ENCODE measurements at regions not wholly inside any gene's neighbourhood (a gene's known extent, or its start where the extent isn't known, plus 50 kb on each side); places are given as distances from the start of the nearest gene placed in this dataset.
A peak's percentile ranks its signal among the peaks of the same experiment; 100 is the strongest.

DNA sequence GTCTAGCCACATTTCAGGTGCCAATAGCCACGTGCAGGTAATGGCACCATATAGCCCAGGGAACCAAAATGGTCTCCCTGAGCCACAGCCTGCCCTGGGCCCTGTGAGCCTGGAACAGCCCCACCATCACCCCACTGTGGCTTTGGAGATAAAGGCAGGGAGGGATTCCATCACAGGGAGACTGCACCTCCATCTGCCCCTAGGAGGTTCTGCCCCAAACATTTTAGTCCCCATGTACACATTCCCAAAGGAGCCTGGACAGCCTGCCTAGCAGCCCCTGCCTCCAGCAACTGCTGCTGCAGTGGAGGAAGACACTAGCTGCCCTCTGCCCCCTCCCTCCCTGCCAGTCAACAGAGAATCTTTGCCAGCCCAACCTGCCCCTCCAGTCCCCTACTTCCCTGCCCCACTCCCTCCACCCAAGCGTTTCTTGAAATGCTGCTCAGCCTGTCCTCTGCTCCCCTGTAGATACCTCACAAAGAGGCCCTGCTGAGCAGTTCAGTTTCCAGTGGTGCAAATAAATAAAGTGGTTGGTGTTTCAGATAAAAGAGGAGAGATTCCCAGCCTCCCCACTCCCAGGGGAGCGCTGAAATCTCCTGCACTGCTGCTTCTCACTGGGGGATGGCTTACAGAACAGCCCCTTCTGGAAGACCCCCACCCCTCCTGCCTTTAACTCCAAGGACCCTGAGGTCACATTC, 921.8 kb downstream of the UQCRFS1 start:
- peaks cover 15% of the 10 kb centered on the region for H3K4me1 ChIP-seq (ENCODE audit: control insufficient read depth, insufficient read depth, low read length)
- no peaks in the 10 kb centered on the region for H3K27me3 ChIP-seq (replicated peaks; ENCODE audit: control insufficient read depth, insufficient read depth, low read length)
- no peak overlapping the region for H3K9ac ChIP-seq (ENCODE audit: low read length)
- no peaks in the 10 kb centered on the region for H3K36me3 ChIP-seq (ENCODE audit: control insufficient read depth, insufficient read depth, low read length, severe bottlenecking)
- H3K9me3 ChIP-seq (ENCODE audit: control insufficient read depth, low read length): peaks cover 3% of the 10 kb centered on the region
- no peak overlapping the region for H3K4me3 ChIP-seq (ENCODE audit: low read length)
- DNase-seq (ENCODE audit: low read depth): no peak

DNA sequence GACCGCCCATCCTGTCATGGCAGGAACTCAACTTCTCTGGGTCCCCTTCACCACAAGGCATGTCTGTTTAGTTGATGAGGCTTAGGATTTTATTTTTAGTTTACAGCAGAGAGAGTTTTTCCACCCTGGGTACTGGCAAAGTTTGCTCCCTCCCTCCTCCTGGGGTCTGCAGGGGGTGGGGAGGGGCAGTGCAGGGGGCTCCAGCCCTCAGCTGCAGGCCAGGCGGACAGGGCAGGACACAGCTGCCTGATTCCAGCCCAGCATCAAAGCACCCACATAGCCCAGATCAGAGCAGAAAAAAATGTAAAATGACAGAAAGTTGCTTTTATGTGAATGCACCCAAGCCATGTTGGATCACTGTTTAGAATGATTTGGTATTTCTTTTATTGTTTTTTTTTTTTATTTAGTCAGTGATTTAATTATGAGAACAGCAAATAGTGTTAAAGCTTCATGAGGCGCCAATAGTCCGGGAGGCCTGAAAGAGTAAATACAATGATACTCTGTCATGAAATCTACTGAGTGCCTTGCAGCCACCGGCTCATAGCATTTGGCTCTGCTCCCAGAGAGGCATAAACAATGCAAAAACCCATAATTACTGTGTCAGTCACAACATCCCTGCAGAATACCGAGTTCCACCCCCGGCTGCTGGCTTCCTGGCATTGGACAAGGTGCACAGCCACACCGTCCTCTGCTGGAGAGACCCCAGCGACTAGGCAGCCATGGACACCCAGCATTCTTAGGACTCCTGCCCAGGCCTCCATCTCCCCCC, 923.5 kb downstream of the UQCRFS1 start:
- peak; percentile 1 for DNase-seq (ENCODE audit: low read depth)
- H3K9me3 ChIP-seq (ENCODE audit: control insufficient read depth, low read length): peaks cover 10% of the 10 kb centered on the region
- H3K4me3 ChIP-seq (ENCODE audit: low read length): no peak overlapping the region
- H3K27me3 ChIP-seq (replicated peaks; ENCODE audit: control insufficient read depth, insufficient read depth, low read length): peaks cover 5% of the 10 kb centered on the region
- H3K9ac ChIP-seq (ENCODE audit: low read length): no peak overlapping the region
- no peaks in the 10 kb centered on the region for H3K36me3 ChIP-seq (ENCODE audit: control insufficient read depth, insufficient read depth, low read length, severe bottlenecking)
- H3K4me1 ChIP-seq (ENCODE audit: control insufficient read depth, insufficient read depth, low read length): peaks cover 13% of the 10 kb centered on the region

DNA sequence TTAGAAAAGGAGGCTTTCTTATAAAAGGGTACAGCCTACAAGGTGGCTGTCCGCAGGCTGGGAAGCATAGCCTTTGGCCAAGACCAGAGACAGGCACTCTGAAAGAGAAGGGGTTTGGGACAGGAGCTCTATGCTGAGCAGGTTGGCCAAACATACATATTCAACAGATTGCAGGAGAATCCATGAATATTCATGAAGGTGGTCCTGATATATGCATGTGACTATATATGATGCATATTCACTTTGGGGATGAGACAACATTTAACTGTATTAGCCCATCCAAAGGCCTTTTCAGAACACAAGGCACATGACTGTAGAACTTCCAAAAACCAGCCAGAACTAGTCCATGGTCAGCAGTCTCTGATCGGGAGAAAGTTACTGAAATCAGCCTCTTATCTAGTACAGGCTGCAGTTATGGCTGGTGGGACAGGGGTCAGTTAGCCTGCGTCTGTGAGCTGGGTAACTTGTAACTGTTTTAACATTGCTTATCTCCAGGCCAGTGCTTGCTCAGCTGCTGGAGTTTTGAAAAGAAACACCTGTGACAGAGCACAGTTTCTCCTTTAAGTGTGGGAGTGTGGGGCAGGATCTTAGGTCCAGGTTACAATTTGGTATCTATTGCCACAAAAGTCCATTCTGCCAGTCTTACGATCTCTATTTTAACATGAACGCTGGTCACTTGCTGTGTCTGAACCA, 924.2 kb downstream of the UQCRFS1 start:
- Histone ChIP-seq H3K36me3 (ENCODE audit: control insufficient read depth, insufficient read depth, low read length, severe bottlenecking) (no peaks in the 10 kb centered on the region), H3K4me3 (ENCODE audit: low read length) (no peak overlapping the region), H3K9me3 (ENCODE audit: control insufficient read depth, low read length) (peaks cover 10% of the 10 kb centered on the region), H3K27me3 (replicated peaks; ENCODE audit: control insufficient read depth, insufficient read depth, low read length) (peaks cover 9% of the 10 kb centered on the region), H3K9ac (ENCODE audit: low read length) (no peak overlapping the region), H3K4me1 (ENCODE audit: control insufficient read depth, insufficient read depth, low read length) (peaks cover 7% of the 10 kb centered on the region)
- DNase-seq (ENCODE audit: low read depth): no peak

GRCh38 chr19:28285917-28286316, 927.0 kb downstream of the UQCRFS1 start:
- H3K4me1 ChIP-seq (ENCODE audit: control insufficient read depth, insufficient read depth, low read length): peaks cover 7% of the 10 kb centered on the region
- peaks cover 10% of the 10 kb centered on the region for H3K9me3 ChIP-seq (ENCODE audit: control insufficient read depth, low read length)
- no peaks in the 10 kb centered on the region for H3K36me3 ChIP-seq (ENCODE audit: control insufficient read depth, insufficient read depth, low read length, severe bottlenecking)
- H3K27me3 ChIP-seq (replicated peaks; ENCODE audit: control insufficient read depth, insufficient read depth, low read length): peaks cover 15% of the 10 kb centered on the region
- no peak overlapping the region for H3K9ac ChIP-seq (ENCODE audit: low read length)
- H3K4me3 ChIP-seq (ENCODE audit: low read length): no peak overlapping the region
- DNase-seq (ENCODE audit: low read depth): no peak

DNA sequence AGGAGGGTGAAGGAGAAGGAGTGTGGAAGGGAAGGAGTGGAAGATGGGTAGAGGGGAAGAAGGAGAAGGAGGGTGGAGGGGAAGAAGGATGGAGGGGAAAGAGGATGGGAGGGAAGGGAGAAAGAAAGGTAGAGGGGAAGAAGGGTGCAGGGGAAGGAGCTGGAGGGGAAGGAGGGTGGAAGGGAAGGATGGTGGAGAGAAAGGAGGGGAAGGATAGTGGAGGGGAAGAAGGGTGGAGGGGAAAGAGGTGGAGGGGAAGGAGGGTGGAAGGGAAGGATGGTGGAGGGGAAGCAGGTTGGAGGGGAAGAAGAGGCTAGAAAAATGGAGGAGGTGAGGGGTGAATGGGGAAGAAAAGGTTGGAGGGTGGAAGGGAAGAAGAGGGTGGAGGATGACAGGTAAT, 927.9 kb downstream of the UQCRFS1 start:
- Histone ChIP-seq H3K4me1 (ENCODE audit: control insufficient read depth, insufficient read depth, low read length) (peaks cover 7% of the 10 kb centered on the region), H3K9ac (ENCODE audit: low read length) (no peak overlapping the region), H3K4me3 (ENCODE audit: low read length) (no peak overlapping the region), H3K9me3 (ENCODE audit: control insufficient read depth, low read length) (peaks cover 10% of the 10 kb centered on the region), H3K27me3 (replicated peaks; ENCODE audit: control insufficient read depth, insufficient read depth, low read length) (peaks cover 19% of the 10 kb centered on the region), H3K36me3 (ENCODE audit: control insufficient read depth, insufficient read depth, low read length, severe bottlenecking) (no peaks in the 10 kb centered on the region)
- no peak for DNase-seq (ENCODE audit: low read depth)

DNA sequence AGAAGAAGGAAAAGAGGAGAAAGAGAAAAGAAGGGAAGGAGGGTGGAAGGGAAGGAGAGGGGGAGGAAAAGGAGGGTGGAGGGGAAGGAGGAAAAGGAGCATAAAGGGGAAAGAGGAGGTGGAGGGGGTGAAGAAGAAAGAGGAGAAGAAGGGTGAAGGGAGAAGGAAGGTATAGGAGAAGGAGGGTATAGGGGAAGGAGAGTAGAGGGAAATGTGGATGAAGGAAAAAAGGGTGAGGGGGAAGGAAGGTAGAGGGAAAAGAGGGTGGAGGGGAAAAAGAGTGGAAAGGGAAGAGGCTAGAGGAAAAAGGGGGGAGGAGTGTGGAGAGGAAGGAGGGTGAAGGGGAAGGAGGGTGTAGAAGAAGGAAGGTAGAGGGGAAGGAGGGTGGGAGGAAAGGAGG, 928.6 kb downstream of the UQCRFS1 start:
- no peak for DNase-seq (ENCODE audit: low read depth)
- no peaks in the 10 kb centered on the region for H3K4me1 ChIP-seq (ENCODE audit: control insufficient read depth, insufficient read depth, low read length)
- H3K27me3 ChIP-seq (replicated peaks; ENCODE audit: control insufficient read depth, insufficient read depth, low read length): peaks cover 20% of the 10 kb centered on the region
- no peak overlapping the region for H3K4me3 ChIP-seq (ENCODE audit: low read length)
- H3K9ac ChIP-seq (ENCODE audit: low read length): no peak overlapping the region
- H3K36me3 ChIP-seq (ENCODE audit: control insufficient read depth, insufficient read depth, low read length, severe bottlenecking): no peaks in the 10 kb centered on the region
- H3K9me3 ChIP-seq (ENCODE audit: control insufficient read depth, low read length): peaks cover 10% of the 10 kb centered on the region

DNA sequence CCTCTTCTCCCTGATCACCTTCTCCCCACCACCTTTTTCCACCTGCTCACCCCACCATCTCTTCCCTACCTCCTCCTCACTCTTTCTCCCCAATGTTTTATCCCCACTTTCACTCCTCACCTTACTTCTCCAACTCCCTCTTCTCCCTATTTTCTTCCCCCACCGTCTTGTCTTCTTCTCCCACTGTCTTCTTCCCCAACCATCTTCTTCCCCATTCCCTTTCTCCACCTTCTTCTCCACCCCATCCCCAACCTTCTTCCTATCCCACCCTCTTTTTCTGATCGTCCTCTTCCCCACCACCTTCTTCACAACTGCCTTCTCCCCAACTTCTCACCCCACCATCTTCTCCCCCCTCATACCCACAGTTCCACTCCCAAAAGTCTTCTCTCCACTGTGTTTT, 929.4 kb downstream of the UQCRFS1 start:
- Histone ChIP-seq H3K27me3 (replicated peaks; ENCODE audit: control insufficient read depth, insufficient read depth, low read length) (peaks cover 20% of the 10 kb centered on the region), H3K4me1 (ENCODE audit: control insufficient read depth, insufficient read depth, low read length) (no peaks in the 10 kb centered on the region), H3K9ac (ENCODE audit: low read length) (no peak overlapping the region), H3K36me3 (ENCODE audit: control insufficient read depth, insufficient read depth, low read length, severe bottlenecking) (no peaks in the 10 kb centered on the region), H3K4me3 (ENCODE audit: low read length) (no peak overlapping the region), H3K9me3 (ENCODE audit: control insufficient read depth, low read length) (peaks cover 10% of the 10 kb centered on the region)
- no peak for DNase-seq (ENCODE audit: low read depth)

GRCh38 chr19:28281676-28282075, 931.3 kb downstream of the UQCRFS1 start:
- Histone ChIP-seq H3K9me3 (ENCODE audit: control insufficient read depth, low read length) (peaks cover 10% of the 10 kb centered on the region), H3K9ac (ENCODE audit: low read length) (no peak overlapping the region), H3K27me3 (replicated peaks; ENCODE audit: control insufficient read depth, insufficient read depth, low read length) (peaks cover 20% of the 10 kb centered on the region)

GRCh38 chr19:28264556-28264955, 948.4 kb downstream of the UQCRFS1 start:
- no peak for DNase-seq (ENCODE audit: low read depth)
- no peak overlapping the region for H3K4me3 ChIP-seq (ENCODE audit: low read length)
- no peaks in the 10 kb centered on the region for H3K27me3 ChIP-seq (replicated peaks; ENCODE audit: control insufficient read depth, insufficient read depth, low read length)
- H3K4me1 ChIP-seq (ENCODE audit: control insufficient read depth, insufficient read depth, low read length): no peaks in the 10 kb centered on the region
- peaks cover 3% of the 10 kb centered on the region for H3K9me3 ChIP-seq (ENCODE audit: control insufficient read depth, low read length)
- H3K9ac ChIP-seq (ENCODE audit: low read length): no peak overlapping the region
- H3K36me3 ChIP-seq (ENCODE audit: control insufficient read depth, insufficient read depth, low read length, severe bottlenecking): no peaks in the 10 kb centered on the region

More at GRCh38 chr19:28281676-28282075, 931.3 kb downstream of the UQCRFS1 start:
- Histone ChIP-seq H3K4me3 (ENCODE audit: low read length) (no peak overlapping the region), H3K36me3 (ENCODE audit: control insufficient read depth, insufficient read depth, low read length, severe bottlenecking) (no peaks in the 10 kb centered on the region), H3K4me1 (ENCODE audit: control insufficient read depth, insufficient read depth, low read length) (no peaks in the 10 kb centered on the region)
- DNase-seq (ENCODE audit: low read depth): no peak

DNA sequence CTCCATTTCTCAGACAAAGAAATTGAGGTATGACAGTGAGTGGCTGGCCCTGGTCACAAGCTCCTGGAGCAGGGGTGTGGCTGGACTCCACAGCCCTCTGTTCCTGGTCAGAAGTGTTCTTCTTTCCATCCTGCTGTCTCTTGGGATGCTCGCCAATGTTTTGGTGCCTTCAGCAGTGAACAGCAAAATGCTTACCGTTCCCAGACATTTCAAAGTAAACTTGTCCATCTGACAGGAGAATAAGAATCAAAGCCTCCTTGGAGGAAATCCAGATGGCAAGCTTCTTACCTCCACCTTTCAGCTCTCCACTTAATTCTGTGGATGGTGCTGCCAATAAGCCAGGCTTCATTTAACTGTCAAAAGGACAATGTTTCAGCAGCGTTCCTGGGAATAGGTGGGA, 954.1 kb downstream of the UQCRFS1 start:
- H3K27me3 ChIP-seq (replicated peaks; ENCODE audit: control insufficient read depth, insufficient read depth, low read length): peaks cover 17% of the 10 kb centered on the region
- H3K4me3 ChIP-seq (ENCODE audit: low read length): no peak overlapping the region
- H3K9ac ChIP-seq (ENCODE audit: low read length): no peak overlapping the region
- H3K36me3 ChIP-seq (ENCODE audit: control insufficient read depth, insufficient read depth, low read length, severe bottlenecking): no peaks in the 10 kb centered on the region
- no peak for DNase-seq (ENCODE audit: low read depth)
- peaks cover 3% of the 10 kb centered on the region for H3K9me3 ChIP-seq (ENCODE audit: control insufficient read depth, low read length)
- H3K4me1 ChIP-seq (ENCODE audit: control insufficient read depth, insufficient read depth, low read length): no peaks in the 10 kb centered on the region

- H3K4me1 ChIP-seq (ENCODE audit: control insufficient read depth, insufficient read depth, low read length): no peaks in the 10 kb centered on the region
- no peaks in the 10 kb centered on the region for H3K36me3 ChIP-seq (ENCODE audit: control insufficient read depth, insufficient read depth, low read length, severe bottlenecking)
- DNase-seq (ENCODE audit: low read depth): no peak
Measured at GRCh38 chr19:28257396-28257795, 955.6 kb downstream of the UQCRFS1 start.

More at GRCh38 chr19:28257396-28257795, 955.6 kb downstream of the UQCRFS1 start:
- Histone ChIP-seq H3K9me3 (ENCODE audit: control insufficient read depth, low read length) (peaks cover 9% of the 10 kb centered on the region), H3K4me3 (ENCODE audit: low read length) (no peak overlapping the region), H3K27me3 (replicated peaks; ENCODE audit: control insufficient read depth, insufficient read depth, low read length) (peaks cover 27% of the 10 kb centered on the region), H3K9ac (ENCODE audit: low read length) (no peak overlapping the region)

Data from adipocyte (in vitro differentiated cells).